Inflammatory macrophage treated with lipopolysaccharide for 1 hour (primary cell): ENCODE measurements at regions not wholly inside any gene's neighbourhood (a gene's known extent, or its start where the extent isn't known, plus 50 kb on each side); places are given as distances from the start of the nearest gene placed in this dataset.

Experiments used
- DNase-seq, 2 donors: peaks; one replicate each; pipeline ENCODE4 v3.0.0-alpha.2; 2020 to 2022

- DNase-seq, result no peak
Measured at GRCh38 chr13:40403509-40404241, 262.8 kb downstream of the FOXO1 start.

- no peak for DNase-seq
Measured at GRCh38 chr13:40404407-40404806, 262.0 kb downstream of the FOXO1 start.

- DNase-seq, result no peak
Measured at GRCh38 chr13:40404967-40405716, 261.3 kb downstream of the FOXO1 start.

GRCh38 chr13:40406405-40407120, 259.9 kb downstream of the FOXO1 start:
- no peak for DNase-seq

GRCh38 chr13:40407567-40407966, 258.9 kb downstream of the FOXO1 start:
- no peak for DNase-seq

GRCh38 chr13:40408602-40409001, 257.8 kb downstream of the FOXO1 start:
- DNase-seq, result no peak

GRCh38 chr13:40409278-40409677, 257.2 kb downstream of the FOXO1 start:
- no peak for DNase-seq

GRCh38 chr13:40410315-40410714, 256.1 kb downstream of the FOXO1 start:
- no peak for DNase-seq

- DNase-seq, result peak in 1 of 2 donors; percentile 23
Measured at GRCh38 chr13:40420160-40420740, 246.2 kb downstream of the FOXO1 start.

GRCh38 chr13:40422588-40423235, 243.7 kb downstream of the FOXO1 start:
- DNase-seq, result no peak

GRCh38 chr13:40428354-40428753, 238.1 kb downstream of the FOXO1 start:
- DNase-seq, result peak; percentile 65 to 71

GRCh38 chr13:40429706-40430545, 236.5 kb downstream of the FOXO1 start:
- no peak for DNase-seq

- no peak for DNase-seq
Measured at GRCh38 chr13:40432018-40432978, 234.1 kb downstream of the FOXO1 start.

GRCh38 chr13:40433001-40433400, 233.4 kb downstream of the FOXO1 start:
- DNase-seq, result no peak

- DNase-seq, result no peak
Measured at GRCh38 chr13:40433577-40433976, 232.9 kb downstream of the FOXO1 start.

- DNase-seq, result no peak
Measured at GRCh38 chr13:40434516-40435397, 231.7 kb downstream of the FOXO1 start.

GRCh38 chr13:40438022-40438680, 228.3 kb downstream of the FOXO1 start:
- DNase-seq, result no peak

GRCh38 chr13:40438999-40439797, 227.2 kb downstream of the FOXO1 start:
- DNase-seq, result peak in 1 of 2 donors; percentile 9
